GM12892 (cell line): ENCODE measurements at regions not wholly inside any gene's neighbourhood (a gene's known extent, or its start where the extent isn't known, plus 50 kb on each side); places are given as distances from the start of the nearest gene placed in this dataset.

Experiments used
- DNase-seq: peaks from one replicate; pipeline ENCODE4 v3.0.0; 2011; ENCODE audit not compliant: insufficient read length
- FAIRE-seq: peaks from 2 replicates; lab custom pipeline; 2011; peaks lifted over from hg19 to GRCh38; lab: Jason Lieb, UNC
- POLR2A ChIP-seq: IDR thresholded peaks from 2 replicates; pipeline ENCODE4 v1.6.1; 2011; ENCODE audit warnings: low read depth, low read length, control low read depth
- POLR2AphosphoS5 ChIP-seq: IDR thresholded peaks from 2 replicates; pipeline ENCODE4 v1.6.1; 2011; ENCODE audit warnings: low read depth, low read length, control low read depth
- TAF1 ChIP-seq: IDR thresholded peaks from 2 replicates; pipeline ENCODE4 v1.6.1; 2011; ENCODE audit warnings: low read depth, mild to moderate bottlenecking, control low read depth, low read length, borderline replicate concordance

DNA sequence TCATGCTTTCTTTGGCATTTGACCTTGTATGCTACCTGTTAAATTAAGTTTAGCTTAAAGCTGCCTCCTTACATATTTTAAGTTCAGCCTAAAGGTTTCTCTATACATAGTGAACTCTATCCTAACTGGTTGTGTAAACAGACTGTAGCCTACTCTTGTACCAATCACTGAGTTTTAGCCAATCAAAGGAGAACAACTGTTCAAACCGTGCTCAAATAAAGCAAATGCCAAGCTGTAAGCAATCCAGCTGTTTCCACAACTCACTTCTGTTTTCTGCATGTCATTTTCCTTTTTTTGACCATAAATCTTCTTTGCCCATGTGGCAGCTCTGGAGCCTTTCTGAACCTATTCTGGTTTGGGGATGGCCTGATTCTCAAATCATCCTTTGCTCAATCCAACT is 1603.8 kb upstream of the ACVR2A start:
- TF ChIP-seq TAF1 (no peak), POLR2A (no peak), POLR2AphosphoS5 (no peak)
- DNase-seq, result no peak
- FAIRE-seq, result no peak

DNA sequence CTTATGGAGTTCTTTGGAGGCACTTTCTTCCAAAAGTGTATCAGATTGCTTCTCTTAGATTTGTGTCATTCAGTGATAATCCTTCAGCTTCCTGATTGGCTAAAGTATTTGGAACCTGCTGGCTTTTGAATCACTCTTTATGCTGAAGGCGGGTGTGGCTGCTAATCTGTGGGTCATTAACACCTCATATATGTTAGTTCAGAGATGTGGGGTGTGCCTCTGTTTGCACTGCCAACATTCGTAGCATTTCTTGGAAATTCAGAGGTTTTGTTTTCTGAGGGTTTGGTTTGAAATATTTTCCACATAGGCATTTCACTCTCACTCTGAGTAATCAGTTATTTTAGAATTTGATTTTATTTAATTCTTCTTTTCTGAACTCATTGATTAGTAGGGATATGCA is 1604.4 kb upstream of the ACVR2A start:
- FAIRE-seq, result no peak
- TF ChIP-seq POLR2A (no peak), POLR2AphosphoS5 (no peak), TAF1 (no peak)
- no peak for DNase-seq

DNA sequence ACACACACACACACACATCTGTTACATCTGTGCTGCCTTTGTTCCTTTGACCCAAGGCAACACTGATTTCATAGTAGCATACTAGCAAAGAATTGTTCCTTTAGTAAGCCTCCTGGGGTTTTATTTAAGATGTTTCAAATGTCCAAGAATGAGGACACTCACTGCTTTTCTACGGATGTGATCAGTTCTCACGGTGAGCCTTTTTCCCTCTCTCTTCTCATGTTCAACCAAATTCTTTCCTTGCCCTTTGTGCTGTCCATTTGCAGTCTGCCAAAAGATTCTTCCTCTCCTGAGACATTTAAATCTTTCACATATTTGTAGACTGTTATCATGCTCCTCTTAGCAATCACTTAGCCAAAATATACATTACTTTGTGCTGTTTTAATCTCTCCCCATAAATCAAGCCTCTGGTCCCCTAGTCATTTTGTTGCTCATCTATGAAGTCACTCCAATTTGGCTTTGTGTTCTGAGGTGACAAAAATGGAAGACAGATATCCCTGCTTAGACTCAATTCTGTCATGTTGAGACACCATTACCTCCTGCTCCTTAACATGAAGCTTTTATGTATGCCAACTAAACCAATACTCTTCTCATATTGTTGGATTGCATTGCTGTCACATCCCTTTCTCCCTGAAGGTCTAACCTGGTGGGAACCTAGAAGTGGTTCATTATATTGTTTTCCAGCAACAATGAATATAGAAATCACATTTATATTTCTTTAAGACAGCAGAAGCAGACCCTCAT is 1605.3 kb upstream of the ACVR2A start:
- no peak for FAIRE-seq
- TF ChIP-seq POLR2AphosphoS5, result no peak
- no peak for TF ChIP-seq TAF1
- TF ChIP-seq POLR2A, result no peak
- no peak for DNase-seq

DNA sequence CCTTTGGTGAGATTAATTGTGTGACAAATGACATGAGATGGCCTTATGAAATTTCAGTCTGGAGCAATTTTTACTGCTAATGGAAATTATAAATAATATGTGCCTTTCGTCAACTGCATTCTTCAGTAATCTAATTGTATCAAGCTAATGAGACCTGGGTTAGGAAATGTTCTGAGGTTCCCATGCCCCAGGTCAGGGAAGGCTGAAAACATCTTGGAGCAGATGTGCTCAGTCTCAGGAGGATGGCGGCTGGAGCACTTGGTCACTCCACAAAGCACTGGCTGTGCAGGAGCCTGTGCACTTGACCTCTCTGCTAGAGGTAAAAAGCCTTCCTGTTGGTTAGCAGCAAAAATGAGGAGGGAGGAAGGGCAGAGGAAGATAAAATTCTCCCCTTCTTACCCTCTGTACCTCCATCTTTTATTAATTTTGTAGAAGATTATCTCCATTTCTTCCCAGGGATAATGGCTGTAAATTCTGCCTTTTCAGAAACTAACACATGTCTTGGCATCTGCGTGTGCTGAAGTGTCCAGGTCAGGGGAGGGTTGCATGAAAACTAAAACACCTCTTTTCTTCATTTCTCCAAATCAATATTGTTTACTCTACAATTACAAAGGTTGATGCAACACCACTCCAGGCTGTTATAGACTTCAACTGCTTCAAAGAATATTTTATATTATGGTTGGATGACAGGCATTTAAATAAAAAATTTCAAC is 1606.4 kb upstream of the ACVR2A start:
- DNase-seq (no peak), FAIRE-seq (no peak)
- TF ChIP-seq TAF1 (no peak), POLR2AphosphoS5 (no peak), POLR2A (no peak)

DNA sequence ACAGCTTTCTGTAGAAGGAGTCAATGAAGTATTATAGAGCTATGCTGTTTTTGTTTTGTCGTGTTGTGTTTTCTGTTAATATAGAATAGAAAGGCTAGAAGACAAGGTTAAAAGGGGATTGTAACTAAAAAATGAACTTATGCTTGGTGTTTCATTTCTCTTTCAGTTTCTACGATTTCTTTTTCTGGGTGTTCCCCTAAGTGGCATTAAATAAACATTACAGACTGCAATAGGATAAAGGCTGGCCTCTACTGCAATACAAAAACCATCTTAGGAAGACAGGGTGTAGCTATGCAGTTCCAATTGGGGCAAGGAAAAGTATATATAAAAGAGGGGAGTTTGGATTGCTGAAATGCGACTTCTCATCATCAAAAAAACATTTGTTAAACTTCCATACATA is 1609.7 kb upstream of the ACVR2A start:
- FAIRE-seq (no peak), DNase-seq (no peak)
- TF ChIP-seq POLR2AphosphoS5, result no peak
- TF ChIP-seq POLR2A, result no peak
- no peak for TF ChIP-seq TAF1

DNA sequence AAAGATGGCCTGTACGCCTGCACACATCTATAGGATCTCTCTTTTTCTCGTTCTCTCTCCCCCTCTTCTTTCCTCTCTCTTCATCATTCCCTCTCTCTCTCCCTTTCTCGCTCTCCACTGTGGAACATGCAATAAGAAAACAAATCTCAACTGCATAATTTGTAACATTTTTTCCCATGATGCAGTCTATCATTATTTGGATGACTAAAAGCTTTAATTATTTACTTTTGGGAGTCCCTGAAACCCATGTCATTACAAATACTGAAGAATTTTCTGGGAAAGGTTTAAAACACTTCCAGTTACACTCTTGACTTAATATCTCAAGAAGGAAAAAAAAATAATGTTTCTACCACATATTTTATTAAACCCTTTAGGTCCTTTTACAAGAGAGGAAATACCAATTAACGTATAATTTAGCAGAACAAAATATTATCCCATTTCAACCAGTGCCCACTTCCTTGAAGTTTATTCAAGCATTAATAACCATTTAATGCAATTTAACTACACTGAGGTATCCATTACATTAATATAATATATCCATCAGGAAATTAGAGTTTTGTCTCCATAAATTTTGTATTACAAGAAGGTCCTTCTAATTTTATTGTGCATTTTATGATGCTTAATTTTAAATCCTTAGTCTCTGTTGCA is 1615.2 kb upstream of the ACVR2A start:
- FAIRE-seq, result no peak
- TF ChIP-seq POLR2AphosphoS5 (no peak), POLR2A (no peak), TAF1 (no peak)

DNA sequence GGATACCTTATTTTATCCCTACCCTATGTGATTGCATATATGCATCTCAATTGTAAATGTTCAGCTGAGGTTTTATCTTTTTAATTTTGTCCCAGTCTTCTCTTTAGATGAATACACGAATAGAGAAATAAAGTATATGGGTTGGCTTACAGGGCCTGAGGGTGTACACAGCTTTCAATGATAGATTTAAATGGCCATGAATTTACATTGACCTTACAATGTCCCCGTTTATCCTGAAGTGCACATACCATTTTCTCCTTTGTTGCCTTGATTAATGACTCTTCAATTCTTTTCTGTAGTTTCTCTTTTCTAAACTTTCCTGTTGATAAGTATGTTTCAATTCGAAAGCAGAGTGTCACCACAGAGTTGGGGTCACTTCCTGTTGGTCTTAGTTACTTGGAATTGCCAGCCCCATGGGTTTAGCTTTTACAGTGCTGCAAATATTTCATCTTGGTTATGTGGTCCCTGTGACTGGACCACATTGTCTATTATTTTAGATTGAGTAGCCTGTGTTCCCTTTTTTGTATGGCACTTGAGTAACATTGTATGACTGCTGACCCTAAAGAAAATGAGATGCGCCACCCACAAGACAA is 1616.3 kb upstream of the ACVR2A start:
- FAIRE-seq (peak; percentile 50), DNase-seq (no peak)
- no peak for TF ChIP-seq TAF1
- no peak for TF ChIP-seq POLR2AphosphoS5
- no peak for TF ChIP-seq POLR2A

More for the DNA sequence above, 1615.2 kb upstream of the ACVR2A start:
- DNase-seq, result no peak

DNA sequence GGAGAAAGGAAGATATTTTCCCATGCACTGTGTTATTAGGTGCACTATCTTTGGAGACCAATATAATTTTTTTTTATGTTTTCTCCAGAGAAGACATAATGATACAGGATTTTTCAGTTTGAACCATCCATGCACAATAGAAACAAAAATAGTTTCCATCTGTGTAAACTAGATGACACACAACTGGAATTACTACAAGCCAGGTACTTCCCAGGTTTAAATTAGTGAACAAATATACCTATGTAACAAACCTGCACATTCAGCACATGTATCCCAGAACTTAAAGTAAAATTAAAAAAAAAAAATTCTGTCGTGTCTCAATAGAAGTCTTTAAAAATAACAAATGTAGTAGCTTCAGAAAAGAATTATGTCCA is 1616.8 kb upstream of the ACVR2A start:
- no peak for FAIRE-seq
- DNase-seq, result no peak

DNA sequence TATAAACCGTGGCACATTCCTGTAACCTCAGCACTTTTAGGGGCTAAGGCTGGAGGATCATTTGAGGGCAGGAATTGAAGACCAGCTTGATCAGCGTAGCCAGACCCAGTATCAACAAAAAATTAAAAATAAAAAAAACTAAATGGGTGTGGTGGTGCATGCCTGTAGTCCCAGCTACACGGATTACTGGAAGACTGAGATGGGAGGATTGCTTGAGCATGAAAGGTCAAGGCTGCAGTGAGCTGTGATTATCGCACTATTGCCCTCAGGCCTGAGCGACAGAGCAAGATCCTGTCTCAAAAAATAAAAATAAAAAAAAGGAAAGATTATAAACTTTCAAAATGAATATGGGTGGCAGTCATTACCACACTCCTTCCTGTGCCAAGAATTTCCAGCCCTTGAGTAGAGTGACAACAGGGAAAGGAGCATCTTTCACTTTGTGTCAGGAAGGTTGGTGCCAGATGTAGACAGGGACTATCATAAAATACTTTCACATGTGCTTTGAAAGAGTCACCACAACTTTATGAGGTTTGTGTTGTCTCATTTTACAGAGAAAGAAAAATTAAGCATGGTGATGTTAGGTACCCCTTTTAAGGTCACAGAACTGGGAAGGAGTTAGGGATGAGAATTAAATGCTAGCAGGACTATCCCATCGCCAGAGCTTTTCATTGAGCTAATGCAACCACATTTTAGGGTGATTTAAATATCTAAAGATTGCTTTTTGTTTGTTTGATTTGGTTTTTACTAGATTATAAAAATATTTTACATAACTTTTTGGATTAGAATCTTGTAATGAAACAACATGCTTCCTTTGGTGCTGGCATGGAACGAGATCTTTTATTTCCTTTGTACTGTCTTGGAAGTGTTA is 1617.4 kb upstream of the ACVR2A start:
- FAIRE-seq, result no peak
- no peak for DNase-seq
- no peak for TF ChIP-seq TAF1
- TF ChIP-seq POLR2A, result no peak
- no peak for TF ChIP-seq POLR2AphosphoS5

More for the DNA sequence above, 1616.8 kb upstream of the ACVR2A start:
- TF ChIP-seq POLR2A (no peak), TAF1 (no peak), POLR2AphosphoS5 (no peak)

DNA sequence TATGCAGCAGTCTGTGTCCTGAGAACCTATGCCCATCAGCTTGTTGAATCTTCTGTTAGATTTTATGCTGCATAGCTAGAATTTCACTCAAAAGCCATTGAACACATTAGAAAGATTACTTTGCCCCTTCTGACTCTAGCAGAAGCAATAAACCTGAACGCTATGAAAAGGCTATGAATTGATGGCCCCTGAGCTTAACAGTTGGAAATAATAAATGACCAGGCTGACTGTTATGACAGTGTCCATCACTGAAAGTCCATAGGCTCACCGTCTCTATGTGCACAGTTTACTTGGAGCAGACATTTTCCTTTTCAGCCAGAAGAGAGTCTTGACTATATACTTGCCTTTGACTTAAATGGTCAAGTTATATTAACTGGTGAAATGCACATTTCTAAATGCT is 1618.8 kb upstream of the ACVR2A start:
- TF ChIP-seq POLR2A (no peak), POLR2AphosphoS5 (no peak), TAF1 (no peak)
- FAIRE-seq (no peak), DNase-seq (no peak)
